C4-2B (cell line): ENCODE measurements at regions not wholly inside any gene's neighbourhood (a gene's known extent, or its start where the extent isn't known, plus 50 kb on each side); places are given as distances from the start of the nearest gene placed in this dataset.

Source experiments
- H3K27ac ChIP-seq: fragments of 450-650 bp; 2 replicates; pipeline ENCODE4 v1.5.1; 2017
- ZFX ChIP-seq: fragments of 450-650 bp; IDR thresholded peaks from 2 replicates; pipeline ENCODE4 v1.6.1; 2017
- TF ChIP-seq, protein P1 (sequence below): fragments of 450-650 bp; conservative IDR thresholded peaks from 2 replicates; pipeline ENCODE4 v1.5.1; 2017; ENCODE audit warnings: mild to moderate bottlenecking

DNA sequence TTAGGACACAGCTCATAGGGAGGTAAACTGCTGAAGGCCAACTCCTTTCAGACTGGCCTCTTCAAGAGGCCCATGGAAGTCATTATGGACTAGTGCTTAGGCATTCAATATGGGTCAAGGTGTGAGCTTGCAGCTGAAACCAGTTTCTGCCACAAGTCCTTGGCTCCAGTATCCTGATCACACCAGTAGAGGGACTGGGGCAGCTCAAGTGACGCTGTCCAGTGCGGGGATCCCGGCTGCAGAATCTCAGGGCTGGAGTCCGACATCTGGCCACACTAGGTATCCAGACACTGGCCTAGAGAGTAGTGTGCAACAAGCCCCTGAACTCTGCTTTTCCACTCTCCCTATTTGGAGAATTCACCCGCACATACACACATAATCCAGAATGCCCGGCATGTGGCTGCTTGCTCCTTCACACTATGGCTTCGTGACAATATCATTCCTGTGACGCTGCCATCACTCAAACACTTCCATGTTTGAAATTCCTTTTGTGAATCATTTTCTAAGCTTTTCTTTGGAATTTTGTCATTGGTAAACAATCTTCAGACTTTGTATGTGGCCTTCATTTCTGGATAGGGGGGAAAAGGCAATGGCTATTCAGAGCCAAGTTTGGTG lies 425.1 kb downstream of the EFNB2 start:
- no peak for TF ChIP-seq ZFX
- TF ChIP-seq, protein P1, sequence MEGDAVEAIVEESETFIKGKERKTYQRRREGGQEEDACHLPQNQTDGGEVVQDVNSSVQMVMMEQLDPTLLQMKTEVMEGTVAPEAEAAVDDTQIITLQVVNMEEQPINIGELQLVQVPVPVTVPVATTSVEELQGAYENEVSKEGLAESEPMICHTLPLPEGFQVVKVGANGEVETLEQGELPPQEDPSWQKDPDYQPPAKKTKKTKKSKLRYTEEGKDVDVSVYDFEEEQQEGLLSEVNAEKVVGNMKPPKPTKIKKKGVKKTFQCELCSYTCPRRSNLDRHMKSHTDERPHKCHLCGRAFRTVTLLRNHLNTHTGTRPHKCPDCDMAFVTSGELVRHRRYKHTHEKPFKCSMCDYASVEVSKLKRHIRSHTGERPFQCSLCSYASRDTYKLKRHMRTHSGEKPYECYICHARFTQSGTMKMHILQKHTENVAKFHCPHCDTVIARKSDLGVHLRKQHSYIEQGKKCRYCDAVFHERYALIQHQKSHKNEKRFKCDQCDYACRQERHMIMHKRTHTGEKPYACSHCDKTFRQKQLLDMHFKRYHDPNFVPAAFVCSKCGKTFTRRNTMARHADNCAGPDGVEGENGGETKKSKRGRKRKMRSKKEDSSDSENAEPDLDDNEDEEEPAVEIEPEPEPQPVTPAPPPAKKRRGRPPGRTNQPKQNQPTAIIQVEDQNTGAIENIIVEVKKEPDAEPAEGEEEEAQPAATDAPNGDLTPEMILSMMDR: no peak; the same call in 1 of the 2 replicates

GRCh38 chr13:106109391-106109791 lies 426.1 kb downstream of the EFNB2 start:
- no peak overlapping the region for H3K27ac ChIP-seq

More for the DNA sequence above, 425.1 kb downstream of the EFNB2 start:
- no peak overlapping the region for H3K27ac ChIP-seq

DNA sequence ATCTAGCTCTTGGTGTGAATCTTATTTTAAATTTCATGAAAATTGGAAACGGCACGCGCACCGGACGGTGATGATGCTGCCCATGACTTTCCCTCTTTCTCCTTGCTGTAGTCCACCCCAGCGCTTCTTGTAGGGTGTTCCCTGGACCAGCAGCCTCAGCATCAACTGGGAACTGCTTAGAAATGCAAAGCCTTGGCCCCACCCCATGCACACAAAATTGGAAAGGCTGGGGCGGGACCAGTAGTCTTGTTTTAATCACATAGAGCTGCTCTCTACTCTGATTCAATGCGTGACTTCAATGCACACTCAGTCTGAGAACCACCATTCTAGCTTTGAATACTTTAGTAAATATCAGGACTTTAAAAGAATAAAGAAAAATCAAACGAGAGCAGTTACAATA lies 427.1 kb downstream of the EFNB2 start:
- TF ChIP-seq, protein P1: no peak
- TF ChIP-seq ZFX: no peak
- no peak overlapping the region for H3K27ac ChIP-seq

More at GRCh38 chr13:106109391-106109791, 426.1 kb downstream of the EFNB2 start:
- TF ChIP-seq ZFX: no peak
- TF ChIP-seq, protein P1: no peak

DNA sequence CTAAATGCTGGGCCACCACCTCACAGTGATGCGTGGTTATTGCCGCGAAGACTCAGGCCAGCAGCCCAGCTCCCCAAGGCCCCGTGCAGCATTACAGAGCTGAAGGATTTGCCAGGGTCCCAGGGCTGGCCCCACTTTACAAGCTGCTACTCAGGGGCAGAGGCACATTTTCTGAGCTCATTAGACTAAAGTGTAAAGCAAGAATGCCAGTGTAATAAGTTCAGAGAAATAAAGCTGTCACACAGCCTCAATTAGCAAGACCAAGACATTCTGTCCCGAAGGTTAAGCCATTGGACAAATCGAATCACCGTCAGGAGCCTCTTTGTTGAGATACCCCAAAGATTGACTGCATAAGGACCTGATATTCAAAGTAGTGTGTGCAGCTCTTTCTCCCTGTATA lies 428.4 kb downstream of the EFNB2 start:
- TF ChIP-seq, protein P1: no peak
- no peak for TF ChIP-seq ZFX
- H3K27ac ChIP-seq: no peak overlapping the region

GRCh38 chr13:106105153-106105552 lies 430.3 kb downstream of the EFNB2 start:
- no peak overlapping the region for H3K27ac ChIP-seq
- TF ChIP-seq, protein P1: no peak
- no peak for TF ChIP-seq ZFX

DNA sequence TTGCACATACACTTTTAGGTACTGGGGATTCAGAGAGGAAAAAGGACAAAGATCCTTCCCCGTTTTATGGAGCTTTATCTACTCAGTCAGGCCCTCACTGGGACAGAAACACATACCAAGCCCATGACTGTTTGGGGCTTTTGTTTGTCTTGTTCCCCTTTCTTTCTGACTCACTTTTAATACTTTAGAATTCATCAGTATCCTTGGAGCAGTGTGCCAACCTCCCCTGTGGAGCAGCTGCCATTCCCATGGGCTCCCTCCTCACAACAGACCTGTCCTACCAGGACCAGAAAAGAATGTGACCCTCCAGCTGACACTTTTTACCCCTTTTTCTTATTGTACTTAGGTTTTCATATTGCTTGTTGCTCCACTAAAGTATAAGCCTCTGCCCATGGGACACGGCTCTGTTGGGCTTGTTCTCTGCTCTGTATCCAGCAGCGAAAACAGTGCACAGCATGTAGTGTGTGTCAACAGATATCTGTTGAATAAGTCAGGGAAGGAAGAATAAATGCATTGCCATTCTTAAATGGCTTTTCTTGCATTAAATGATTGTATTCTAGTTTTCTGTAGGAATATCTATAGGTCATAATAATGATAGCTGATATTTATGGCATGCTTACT lies 431.1 kb downstream of the EFNB2 start:
- no peak overlapping the region for H3K27ac ChIP-seq
- TF ChIP-seq ZFX: no peak
- TF ChIP-seq, protein P1: no peak

DNA sequence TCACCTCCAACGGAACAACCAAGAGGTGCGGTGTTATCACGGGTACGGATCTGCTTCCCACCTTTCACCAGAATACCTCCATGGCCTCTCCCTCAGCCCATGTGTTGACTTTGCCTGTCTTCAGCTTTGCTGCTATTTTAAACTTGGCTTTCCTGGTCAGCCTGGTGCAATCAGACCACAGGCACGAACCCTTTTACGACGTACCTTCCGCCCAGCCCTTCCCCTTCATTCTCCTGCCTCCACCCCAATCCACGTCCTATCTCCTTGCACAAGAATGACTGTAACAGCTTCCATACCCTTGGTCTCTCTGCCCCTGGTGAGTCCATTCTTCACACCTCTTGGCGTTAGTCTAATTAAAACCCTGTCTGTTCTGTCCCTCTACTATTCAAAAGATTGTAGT lies 431.7 kb downstream of the EFNB2 start:
- H3K27ac ChIP-seq: peak overlapping the region; percentile 8; the same call in 1 of the 2 replicates

More for the DNA sequence above, 431.7 kb downstream of the EFNB2 start:
- TF ChIP-seq, protein P1: no peak
- no peak for TF ChIP-seq ZFX
